CD4-positive, alpha-beta T cell treated with Interferon alpha-2 for 1 hour (primary cell): ENCODE measurements at regions not wholly inside any gene's neighbourhood (a gene's known extent, or its start where the extent isn't known, plus 50 kb on each side); places are given as distances from the start of the nearest gene placed in this dataset.
"Not testable (repeated sequence)": the region's sequence is repeated elsewhere in the genome, so short reads cannot be mapped to it uniquely, and the experiment has no call there.

ENCODE experiments used
- DNase-seq, 2 donors: peaks; one replicate each; pipeline ENCODE4 v3.0.0-alpha.2; 2020 to 2022

DNA sequence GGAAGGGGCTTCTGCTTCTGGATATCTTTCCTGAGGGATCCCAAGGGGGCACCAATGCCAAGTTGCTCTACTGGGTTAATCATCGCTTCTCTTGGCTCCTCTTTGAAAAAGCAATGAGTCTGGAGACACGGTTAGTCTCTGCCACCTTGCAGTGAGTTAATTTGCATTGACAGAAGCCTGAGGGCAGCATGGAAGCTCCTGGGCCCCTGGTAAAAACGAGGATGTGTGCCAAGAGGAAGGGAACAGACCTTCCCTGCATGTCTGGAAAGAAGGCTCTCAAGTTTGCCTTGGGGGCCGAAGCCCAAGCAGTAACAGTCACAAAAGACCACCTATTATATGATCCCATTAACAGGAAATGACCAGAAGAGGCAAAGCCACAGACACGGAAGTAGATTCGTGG is 86.7 kb downstream of the IRX5 start:
- no peak for DNase-seq

DNA sequence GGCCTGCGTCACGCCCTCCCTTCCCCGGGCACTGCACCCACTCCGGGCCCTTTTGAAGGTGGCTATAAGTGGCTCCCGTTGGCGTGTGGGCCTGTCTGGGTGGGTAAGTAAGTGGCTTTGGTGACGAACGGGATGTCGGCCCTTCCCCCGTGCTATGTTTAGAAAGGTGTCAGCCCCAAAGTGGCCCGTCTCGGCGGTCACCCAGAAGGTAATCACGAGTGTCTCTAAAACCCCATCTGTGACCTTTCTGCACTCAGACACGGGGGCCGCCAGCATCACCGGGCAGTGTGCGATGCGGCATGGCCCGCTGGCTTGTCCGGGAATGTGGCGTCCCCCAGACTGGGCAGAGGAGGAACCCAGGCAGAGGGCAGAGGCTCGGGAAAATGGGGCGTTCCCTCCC is 88.2 kb downstream of the IRX5 start:
- no peak for DNase-seq

DNA sequence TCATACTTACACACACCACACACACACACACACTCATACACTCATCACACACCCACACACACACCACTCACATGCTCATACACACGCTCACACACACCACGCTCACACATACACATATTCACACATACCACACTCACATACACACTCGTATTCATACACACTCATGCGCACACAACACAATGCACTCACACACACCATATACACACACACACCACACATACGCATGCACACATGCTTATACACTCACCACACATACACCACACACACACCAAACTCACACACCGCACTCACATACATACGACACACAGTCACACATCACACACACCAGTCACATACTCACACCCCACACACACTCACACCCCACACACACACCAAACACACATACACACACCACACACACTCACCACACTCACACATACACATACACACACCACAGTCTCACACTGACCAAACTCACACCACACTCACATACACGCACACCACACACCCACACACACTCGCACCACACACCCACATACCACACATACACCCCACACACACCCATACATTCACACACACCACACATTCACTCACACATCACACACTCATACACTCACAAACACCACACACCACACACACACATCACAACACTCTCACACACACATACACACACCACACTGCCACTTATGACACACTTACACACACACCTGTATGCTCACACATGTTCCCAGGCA is 88.9 kb downstream of the IRX5 start:
- DNase-seq: no peak

DNA sequence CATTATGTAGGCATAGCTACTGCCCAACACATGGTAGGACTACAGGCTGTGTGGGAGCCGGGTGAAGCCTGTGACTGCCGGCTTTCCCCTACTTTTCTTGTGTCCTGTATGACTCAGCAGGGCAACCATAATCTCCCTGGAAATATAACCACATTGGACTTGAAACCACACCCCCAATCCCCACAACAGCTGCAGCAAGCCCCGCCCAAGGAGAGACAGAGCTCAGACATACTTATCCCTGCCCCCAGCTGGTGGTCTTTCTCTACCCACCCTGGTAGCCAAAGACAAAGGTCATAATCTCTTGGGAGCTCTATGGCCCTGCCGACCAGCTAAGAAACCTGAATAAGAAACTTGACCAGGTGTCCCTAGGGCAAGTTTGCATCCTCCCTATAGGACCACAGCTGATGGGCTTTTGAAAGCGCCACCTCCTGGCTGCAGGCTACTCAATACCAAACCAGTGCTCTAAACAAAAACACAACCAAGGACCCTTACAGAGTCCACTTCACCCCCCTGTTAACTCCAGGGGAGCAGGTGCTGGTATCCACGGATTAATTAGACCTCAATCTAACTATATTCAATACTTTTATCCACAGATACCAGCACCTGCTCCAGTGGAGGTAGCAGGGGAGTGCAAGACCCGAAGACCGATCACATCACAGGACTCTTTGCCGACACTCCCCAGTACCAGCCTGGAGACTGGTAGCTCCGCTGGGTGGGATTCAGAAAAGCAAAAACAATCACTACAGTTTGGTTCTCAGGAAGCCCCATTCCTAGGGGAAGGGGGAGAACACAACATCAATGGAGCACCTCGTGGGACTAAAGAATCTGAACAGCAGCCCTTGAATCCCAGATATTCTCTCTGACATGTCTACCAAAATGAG is 91.2 kb downstream of the IRX5 start:
- DNase-seq: no peak

DNA sequence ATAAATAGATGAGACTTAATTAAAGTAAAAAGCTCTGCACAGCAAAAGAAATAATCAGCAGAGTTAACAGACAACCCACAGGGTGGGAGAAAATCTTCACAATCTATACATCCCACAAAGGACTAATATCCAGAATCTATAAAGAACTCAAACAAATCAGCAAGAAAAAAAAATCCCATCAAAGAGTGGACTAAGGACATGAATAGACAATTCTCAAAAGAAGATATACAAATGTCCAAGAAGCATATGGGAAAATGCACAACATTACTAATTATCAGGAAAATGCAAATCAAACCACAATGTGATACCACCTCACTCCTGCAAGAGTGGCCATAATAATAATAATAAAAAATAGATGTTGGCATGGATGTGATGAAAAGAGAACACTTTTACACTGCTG is 96.6 kb downstream of the IRX5 start:
- DNase-seq: not testable (repeated sequence)

DNA sequence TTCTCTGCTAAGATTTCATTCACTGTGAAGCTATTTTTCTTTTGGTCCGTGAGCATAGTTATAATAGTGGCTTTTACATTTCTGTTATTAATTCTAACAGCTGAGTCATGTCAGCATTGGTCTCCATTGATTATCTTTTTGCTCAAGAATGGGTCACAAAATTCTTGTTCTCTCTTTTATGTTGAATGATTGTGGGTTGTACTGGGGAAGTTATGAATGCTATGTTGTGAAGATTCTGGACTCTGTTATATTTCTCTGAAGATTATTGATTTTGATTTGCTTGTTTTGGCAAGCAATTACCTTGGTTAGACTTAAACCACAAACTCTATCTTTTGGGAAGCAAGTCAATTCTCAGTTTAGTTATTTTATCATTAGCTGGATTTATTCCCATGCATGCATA is 98.8 kb downstream of the IRX5 start:
- DNase-seq: no peak

DNA sequence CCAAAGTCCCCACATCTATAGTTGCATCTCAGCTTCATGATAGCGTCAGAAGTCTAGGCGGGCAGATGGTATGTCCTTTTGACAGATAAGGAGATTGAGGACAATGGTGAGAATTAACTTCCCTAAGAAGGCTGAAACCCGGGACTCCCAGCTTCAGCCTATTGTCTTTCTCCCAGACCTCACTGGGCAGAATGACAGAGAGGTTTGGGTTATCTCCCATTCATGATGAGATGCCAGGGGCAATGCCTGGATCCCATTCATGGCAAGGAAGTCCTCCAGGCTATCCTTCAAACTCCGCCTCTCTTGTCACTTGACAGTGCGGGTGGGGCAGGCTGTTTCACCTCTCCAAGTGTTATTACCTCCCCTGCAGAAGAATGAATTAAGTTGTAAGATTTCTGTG is 100.3 kb downstream of the IRX5 start:
- no peak for DNase-seq

DNA sequence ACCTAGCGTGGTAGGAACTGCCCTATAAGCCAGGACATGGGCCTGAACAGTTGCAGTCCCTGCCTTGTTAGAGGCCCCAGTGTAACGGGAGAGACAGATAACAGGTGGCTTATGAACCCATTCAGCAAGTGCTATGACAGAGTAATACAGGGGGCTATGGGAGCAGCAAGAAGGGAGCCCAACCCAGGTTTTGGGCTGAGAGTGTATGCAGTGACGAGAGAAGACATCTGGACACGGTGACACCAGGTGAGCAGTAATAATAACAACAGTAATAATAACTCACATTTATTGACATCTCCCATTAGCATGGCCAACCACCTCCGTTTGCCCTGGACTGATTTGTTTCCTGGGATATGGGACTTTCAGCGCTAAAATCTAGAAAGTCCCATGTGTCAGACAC is 100.8 kb downstream of the IRX5 start:
- DNase-seq: no peak

DNA sequence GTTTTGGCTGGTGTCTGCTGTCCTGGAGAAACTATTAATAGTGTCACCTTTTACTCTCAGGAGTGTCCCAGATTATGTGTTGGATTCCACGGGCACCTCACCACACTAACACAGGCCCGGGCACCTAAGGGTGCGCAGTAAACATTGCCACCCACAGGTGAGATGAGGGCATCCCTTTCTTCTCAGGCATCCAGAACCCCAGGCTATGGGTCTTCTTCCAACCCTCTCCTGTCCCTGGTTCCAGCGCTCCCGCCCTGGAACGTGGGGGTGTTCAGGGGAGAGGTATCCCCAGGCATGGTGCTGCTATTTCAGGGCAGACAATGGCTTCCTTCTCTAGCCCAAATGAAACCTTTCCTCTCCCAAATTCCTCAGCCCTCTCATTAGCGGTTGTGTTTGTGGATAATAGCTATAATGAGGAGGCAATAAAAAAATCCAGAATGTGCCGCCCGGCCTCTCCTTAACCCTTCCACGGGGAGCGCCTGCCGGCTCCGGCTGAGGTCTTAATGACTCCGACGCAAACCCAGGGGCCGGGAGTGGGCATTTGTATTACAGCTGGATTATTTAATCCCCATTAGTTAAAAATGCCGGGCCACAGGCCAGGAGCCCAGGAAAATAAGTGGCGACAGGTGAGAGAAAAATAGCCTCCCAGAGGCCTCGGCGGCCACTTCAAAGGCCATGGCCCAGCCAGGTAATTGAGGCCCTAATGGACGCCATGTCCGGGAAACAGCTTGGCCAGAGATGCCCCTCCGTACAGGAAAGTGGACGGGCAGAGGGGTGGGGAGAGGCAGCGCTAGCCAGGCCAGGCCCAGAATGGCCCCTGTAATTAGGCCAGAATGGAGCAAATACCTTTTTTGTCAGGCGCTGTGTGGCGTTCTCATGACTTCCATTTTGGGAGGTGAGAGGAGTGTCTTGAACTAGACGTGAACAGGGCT is 102.8 kb downstream of the IRX5 start:
- no peak for DNase-seq

DNA sequence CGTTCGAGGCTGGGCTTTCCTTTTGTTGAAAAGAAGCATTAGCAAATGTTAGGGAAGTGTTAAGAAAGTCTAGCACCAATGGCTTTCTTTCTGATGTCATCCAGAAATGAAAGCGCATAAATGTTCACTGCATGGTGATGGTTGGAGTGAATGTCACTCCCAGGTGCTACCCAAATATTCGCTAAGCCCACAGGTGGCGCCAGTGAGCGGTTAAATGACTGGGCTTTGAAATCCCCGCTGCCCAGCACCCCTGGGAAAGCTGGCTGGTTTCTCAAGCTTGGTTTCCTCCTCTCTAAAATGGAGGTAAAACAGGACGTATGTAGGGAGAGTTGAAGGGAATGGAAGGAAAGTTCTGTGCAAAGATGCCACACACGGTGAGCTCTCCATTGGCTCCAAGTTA is 104.4 kb downstream of the IRX5 start:
- no peak for DNase-seq

DNA sequence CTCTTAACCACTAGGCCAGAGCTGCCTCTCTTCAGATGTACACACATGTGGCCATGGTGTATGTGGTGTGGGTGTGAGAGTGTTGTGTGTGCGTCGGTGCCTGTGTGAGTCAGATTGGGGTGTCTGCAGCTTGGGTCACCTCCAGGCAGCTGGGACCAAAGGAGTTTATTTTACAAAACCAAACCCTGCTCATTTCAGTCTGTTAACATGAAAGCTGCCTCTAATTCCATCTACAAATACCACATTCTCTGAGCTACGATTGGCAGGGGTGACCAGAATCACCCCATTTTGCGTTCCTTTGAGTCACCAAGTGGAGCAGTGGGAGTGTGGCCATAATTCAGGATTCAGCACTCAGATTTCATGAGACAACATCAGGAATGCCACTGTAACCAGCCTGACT is 105.3 kb downstream of the IRX5 start:
- DNase-seq: no peak

DNA sequence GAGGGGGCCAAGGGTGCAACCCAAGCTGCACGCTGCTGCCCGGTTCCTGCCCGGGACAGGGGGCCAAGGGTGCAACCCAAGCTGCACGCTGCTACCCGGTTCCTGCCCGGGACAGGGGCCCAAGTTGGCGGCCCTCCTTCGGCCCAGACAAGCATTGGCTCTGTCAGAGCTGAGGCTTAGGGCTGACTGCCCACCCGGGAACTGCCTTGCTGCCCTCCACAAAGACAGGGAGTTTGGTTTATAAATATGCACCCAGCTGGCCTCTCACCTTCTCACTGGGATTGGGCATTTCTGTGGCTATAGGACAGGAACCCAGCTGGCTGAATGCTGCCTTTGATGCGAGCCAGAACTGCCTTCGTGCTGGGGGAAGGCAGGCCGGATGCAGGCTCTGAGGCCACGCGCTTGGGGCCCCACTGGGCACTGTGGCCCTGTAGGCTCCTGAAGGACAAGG is 105.7 kb downstream of the IRX5 start:
- DNase-seq: no peak

DNA sequence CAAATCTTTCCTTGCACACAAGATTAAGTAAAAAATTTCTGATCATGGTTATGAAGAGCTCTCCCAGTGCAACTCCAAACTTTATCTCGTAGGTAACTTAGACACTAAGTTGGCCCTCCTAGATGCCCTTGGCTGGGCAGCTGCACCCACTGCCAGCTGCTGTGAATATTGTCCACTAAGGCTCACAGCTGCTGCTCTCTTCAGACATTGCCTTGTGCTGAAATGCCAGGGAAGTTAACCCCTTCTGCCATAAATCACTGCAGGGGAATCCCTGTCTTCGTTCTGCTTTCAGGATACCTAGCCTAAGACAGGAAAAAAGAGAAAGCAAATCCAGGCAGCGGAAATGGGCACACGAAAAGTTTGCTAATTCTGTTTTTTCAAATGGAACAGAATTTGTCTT is 106.4 kb downstream of the IRX5 start:
- DNase-seq: no peak

DNA sequence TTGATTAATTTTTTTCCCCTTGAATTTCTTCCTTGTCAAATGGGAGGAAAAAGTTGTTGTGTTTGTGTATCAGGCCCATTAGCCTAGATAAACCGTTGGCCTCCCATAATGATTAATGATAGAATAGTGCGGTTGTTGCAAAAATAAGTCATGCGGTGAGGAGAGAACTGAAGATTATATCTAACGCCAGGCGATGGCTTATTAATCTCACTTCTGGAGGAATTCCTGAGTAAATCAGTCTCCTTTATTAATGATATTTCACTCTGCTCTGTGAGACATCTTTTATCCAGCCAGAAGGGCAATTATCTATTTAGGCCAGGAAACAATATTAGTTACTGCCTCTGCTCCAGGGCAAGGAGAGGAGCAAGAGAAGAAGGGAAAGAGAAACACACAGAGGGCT is 107.3 kb downstream of the IRX5 start:
- DNase-seq: no peak

DNA sequence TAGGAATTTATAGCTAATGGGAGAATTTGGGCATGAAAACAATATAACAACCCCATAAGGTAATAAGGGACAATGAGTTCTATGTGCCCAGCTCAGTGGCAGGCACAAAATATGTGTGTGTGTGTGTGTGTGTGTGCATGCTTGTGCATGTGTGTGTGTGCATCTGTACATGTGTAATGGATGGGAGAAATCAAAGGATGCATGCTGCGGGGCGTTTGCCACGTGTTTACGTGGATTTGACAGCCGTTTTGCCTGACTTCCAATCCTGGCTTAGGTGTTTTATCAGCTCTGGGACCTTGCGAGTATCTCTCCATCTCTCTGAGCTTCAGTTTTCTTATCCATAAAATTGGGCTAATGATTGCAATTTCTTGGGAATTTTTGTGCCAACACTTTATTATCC is 108.4 kb downstream of the IRX5 start:
- DNase-seq: no peak

DNA sequence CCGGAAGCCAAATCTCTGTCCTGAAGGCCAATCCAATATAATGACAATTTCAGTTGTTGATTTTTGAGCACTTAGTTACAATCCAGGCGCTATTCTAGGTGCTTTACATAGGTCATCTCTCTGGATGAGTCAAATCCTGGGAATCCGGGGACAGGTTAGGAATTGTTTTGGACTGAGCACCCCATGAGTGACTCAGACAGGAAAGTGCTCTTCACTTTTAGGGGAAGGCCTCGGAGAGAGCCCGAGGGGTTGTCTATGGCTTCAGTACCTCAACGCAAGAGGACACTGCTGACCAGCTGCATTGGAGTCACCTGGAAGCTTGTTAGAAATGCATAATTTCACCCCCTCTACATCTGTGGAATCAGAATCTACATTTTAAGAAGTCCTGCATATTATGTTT is 108.8 kb downstream of the IRX5 start:
- DNase-seq: no peak

DNA sequence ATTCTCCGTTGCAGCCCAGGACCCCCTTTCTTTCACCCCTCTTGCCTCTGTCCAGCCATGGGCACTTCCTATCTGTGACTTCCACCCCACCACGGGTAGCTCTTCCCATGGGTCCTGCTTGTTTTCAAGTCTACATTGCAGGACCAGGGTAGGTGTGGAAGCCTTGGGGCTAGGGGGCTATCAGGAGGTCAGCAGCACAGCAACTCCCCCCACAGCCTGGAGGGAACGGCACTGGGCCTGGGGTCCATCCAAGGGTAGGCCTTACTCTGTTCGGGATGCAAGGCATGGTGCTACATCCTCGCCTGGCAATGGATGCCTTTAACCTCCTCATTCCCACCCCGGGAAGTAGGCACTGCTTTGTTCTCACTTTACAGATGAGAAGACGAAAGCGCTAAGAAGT is 109.3 kb downstream of the IRX5 start:
- no peak for DNase-seq

DNA sequence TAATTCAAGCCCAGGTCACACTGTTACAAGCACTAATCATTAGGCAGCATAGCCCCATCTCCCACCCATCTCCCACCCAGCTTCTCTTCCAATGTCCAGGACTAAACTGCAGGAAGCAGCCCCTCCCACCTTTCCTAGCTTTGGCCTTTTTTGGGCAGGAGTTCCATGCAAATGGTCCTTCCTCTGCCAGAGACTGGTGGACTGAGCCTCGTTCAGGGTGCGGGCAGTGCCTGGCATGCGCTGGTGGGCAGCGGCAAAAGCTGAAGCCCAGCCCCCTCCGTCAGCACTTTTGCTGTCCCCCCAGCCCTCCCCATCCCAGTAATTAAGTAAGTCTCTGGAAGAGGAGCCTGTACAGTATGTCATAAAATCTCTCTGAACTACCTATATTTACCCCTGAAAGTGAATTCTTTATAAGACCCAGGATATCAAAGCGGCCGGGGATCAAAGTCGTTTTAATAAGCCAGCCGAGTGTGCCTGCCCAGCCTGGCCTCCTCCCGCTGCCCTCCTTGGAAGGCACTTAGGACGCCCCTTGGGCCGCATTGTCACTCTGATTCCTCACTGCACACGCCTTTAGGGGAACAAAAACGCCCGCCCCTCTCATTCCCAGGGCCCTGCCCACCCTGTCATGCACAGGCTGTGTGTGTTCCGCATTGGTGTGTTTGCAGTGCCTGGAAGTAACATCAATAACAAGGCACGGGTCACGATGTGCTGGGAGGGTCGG is 109.9 kb downstream of the IRX5 start:
- no peak for DNase-seq

DNA sequence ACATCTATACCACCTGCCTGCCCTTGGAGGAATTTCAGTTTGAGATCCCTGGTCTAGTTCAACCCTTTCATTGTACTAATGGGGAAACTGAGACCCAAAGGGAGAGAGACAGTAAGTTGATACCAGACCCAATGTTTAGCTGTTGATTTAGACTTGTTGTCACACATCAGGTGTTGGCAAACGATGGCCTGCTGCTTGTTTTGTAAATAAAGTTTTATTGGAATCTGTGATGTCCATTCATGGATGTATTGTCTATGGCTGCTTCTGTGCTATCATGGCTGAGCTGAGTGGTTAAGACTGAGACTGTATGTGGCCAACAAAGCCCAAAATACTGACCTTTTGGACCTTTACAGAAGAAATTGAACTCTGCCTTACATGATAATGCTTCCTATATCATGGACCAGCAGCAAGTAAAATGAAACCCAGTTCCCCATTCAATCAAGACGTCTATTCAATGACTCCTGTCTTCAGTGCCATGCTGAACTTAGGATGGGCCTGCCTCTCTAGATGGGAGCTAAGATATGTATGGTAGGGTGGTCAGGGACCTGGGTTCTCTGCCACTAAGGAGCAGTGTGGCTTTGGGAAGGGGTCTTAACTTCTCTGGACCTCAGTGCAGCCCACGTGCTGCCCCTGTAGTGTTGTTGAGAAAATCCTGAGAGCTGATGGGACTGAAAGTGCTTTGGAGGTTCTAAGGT is 111.0 kb downstream of the IRX5 start:
- DNase-seq: no peak

DNA sequence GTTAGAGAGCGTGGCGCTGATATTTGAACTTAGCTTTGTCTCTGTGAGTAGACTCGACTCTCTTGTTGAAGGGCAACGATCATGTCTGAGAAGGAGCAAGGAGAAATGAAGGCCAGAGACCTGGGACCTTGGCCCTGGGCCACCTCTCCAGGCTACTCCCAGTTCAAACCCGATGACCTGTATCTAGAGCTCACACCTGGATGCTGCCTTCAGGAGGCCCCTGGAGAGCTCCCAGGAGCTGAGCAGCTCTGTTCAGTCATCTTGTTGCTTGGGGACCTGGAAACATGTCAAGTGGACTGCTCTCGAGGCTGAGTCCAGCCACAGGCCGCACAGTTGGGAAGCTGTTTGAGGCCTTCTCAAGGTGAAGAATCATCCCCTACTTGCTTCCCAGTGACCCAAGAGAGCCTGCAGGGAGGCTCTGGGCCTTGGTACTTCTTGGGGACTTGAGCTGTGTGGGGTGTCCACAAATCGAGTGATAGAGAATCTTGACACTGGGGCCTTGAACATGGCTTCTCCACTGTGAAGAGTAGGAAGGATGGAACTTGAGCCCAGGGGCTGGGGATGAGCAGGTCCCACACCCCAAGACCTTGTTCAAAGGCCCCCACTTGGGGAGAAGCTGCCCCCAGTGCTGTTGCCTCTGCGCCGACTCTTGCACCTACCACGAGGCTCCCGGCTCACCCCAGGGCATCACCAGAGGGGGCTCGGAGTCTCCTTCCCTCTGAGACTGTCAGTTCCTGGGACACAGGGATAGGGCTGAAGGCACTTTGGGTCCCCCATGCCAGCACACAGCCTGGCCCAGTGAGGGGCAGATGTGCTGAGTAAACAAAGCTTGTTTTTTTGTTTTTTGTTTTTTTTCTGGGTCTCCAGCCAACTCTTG is 112.1 kb downstream of the IRX5 start:
- DNase-seq: no peak

DNA sequence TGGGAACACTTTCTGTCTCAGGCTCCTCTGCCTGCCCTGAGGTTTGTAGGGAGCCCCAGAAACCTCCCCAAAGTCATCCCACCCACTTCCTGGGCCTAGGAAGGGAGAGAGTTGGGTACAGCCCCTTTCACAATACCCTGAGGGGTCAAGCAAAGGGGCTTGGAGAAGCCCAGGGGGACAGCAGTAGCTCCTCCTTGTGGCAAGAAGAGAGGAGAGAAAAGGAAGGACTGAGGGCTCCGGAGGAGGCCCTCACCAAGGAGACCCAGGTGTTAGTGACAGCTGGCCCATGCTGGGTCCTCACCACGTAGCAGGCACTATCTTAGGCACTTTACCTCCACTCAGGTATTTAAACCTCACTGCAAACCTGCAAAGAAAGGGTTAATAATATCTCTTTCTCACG is 112.8 kb downstream of the IRX5 start:
- no peak for DNase-seq
